Epithelial cell of esophagus (primary cell): ENCODE measurements at regions not wholly inside any gene's neighbourhood (a gene's known extent, or its start where the extent isn't known, plus 50 kb on each side); places are given as distances from the start of the nearest gene placed in this dataset.
A peak's percentile ranks its signal among the peaks of the same experiment; 100 is the strongest.

ENCODE experiments used
- DNase-seq: peaks from one replicate; pipeline ENCODE4 v3.0.0; 2010; ENCODE audit warnings: low read depth
- H3K4me3 ChIP-seq: 2 replicates; pipeline ENCODE4 v1.5.1; 2011; ENCODE audit warnings: mild to moderate bottlenecking, low read length, control low read depth
- TF ChIP-seq, protein P1 (sequence below): IDR thresholded peaks from 2 replicates; pipeline ENCODE4 v1.5.1; 2011; ENCODE audit warnings: low read depth, mild to moderate bottlenecking, low read length, control low read depth, inconsistent platforms; ENCODE audit not compliant: insufficient read depth; ENCODE audit errors: missing control alignments

- TF ChIP-seq, protein P1, sequence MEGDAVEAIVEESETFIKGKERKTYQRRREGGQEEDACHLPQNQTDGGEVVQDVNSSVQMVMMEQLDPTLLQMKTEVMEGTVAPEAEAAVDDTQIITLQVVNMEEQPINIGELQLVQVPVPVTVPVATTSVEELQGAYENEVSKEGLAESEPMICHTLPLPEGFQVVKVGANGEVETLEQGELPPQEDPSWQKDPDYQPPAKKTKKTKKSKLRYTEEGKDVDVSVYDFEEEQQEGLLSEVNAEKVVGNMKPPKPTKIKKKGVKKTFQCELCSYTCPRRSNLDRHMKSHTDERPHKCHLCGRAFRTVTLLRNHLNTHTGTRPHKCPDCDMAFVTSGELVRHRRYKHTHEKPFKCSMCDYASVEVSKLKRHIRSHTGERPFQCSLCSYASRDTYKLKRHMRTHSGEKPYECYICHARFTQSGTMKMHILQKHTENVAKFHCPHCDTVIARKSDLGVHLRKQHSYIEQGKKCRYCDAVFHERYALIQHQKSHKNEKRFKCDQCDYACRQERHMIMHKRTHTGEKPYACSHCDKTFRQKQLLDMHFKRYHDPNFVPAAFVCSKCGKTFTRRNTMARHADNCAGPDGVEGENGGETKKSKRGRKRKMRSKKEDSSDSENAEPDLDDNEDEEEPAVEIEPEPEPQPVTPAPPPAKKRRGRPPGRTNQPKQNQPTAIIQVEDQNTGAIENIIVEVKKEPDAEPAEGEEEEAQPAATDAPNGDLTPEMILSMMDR = no peak
- peak; percentile 17 for DNase-seq
- no peak overlapping the region for H3K4me3 ChIP-seq
These were observed 228.4 kb upstream of the EMCN start for GRCh38 chr4:100746141-100746739.

- TF ChIP-seq, protein P1 = peak; percentile 64
- peak; percentile 78 for DNase-seq
- no peak overlapping the region for H3K4me3 ChIP-seq
These were observed 224.2 kb upstream of the EMCN start for GRCh38 chr4:100742045-100742444.

GRCh38 chr4:100739426-100739825 lies 221.6 kb upstream of the EMCN start:
- TF ChIP-seq, protein P1 = no peak
- no peak for DNase-seq
- H3K4me3 ChIP-seq = no peak overlapping the region

- TF ChIP-seq, protein P1 = no peak
- DNase-seq = peak; percentile 97
- H3K4me3 ChIP-seq = no peak overlapping the region
These were observed 220.7 kb upstream of the EMCN start for GRCh38 chr4:100738196-100739165.

- TF ChIP-seq, protein P1 = no peak
- peak; percentile 87 for DNase-seq
- H3K4me3 ChIP-seq = no peak overlapping the region
These were observed 219.0 kb upstream of the EMCN start for GRCh38 chr4:100736641-100737451.

- no peak for DNase-seq
- H3K4me3 ChIP-seq = no peak overlapping the region
- TF ChIP-seq, protein P1 = no peak
These were observed 211.0 kb upstream of the EMCN start for GRCh38 chr4:100728861-100729260.
